ENCODE measurements at regions not wholly inside any gene's neighbourhood (a gene's known extent, or its start where the extent isn't known, plus 50 kb on each side); places are given as distances from the start of the nearest gene placed in this dataset.

DNA sequence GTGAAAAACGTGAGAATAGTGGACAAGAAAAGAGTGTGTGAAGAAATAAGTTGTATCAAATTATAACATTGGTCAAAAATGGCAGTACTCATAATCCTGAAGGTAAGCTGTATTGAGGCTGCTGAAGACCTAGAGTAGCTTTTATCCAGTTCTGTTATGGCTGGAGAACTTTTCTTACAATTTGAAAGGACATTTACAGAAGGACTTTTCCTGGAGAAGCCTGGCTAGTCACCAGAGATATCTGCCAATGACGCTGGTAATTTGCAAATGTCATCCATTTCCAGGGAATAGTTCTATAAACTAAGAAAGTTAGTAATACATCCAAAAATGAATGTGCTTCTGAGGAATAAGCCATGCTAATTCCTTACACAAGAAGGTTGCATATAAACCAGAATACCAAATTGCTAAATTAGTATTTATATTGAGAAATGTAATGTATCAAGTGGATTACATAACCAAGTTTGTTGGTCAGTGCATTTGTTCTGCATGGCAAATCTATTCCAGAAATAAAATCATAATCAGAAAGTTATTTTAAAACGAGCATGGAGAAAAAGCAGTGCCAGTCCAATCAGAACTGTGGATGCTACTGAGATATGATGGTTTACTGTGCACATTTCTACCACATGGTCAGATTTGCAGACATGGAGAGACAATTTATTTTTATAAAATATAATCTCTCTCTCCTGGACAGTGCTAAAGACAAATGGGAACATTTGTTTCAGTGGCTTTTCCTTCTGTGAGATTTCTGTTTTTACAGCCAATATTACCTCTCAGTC is 743.7 kb upstream of the HS3ST1 start:
- Histone ChIP-seq H3K9me3 (replicated peaks; ENCODE audit: control insufficient read depth, insufficient read depth, low read depth, low read length) (no peaks in the 10 kb centered on the region), H4K20me1 (replicated peaks; ENCODE audit: control insufficient read depth, insufficient read depth, low read length) (no peaks in the 10 kb centered on the region), H3K36me3 (ENCODE audit: control insufficient read depth, insufficient read depth, low read length) (no peaks in the 10 kb centered on the region), H2AFZ (ENCODE audit: low read depth, low read length) (no peak overlapping the region), H3K9ac (ENCODE audit: insufficient read depth in 1 of 2, low read depth in 2 of 2, low read length in 2 of 2) (no peak overlapping the region), H3K27ac (ENCODE audit: extremely low read depth, low read depth, low read length) (no peak overlapping the region), H3K79me2 (ENCODE audit: control insufficient read depth, insufficient read depth, low read length) (no peaks in the 10 kb centered on the region), H3K4me3 (no peak overlapping the region), H3K27me3 (ENCODE audit: control insufficient read depth in 2 of 2, insufficient read depth in 2 of 2, low read length in 2 of 2) (no peaks in the 10 kb centered on the region), H3K4me1 (replicated peaks in 1 of 2; ENCODE audit: control insufficient read depth in 2 of 2, insufficient read depth in 2 of 2, low read length in 2 of 2) (no peaks in the 10 kb centered on the region), H3K9me1 (ENCODE audit: control insufficient read depth, insufficient read depth, low read length) (no peaks in the 10 kb centered on the region), H3K4me2 (ENCODE audit: insufficient read depth, low read length) (no peak overlapping the region)
- no peak for TF ChIP-seq ZNF146 (CRISPR knock-in tag; IDR thresholded peaks at IDR 0.05; ENCODE audit: unreplicated experiment)
- no peak for TF ChIP-seq BACH1 (tag; IDR thresholded peaks at IDR 0.05)
- no peak for TF ChIP-seq ZNF561 (CRISPR knock-in tag; conservative IDR thresholded peaks at IDR 0.05)
- TF ChIP-seq SMAD2 (IDR thresholded peaks at IDR 0.05; ENCODE audit: low read depth, low read length), result no peak
- no peak for TF ChIP-seq POLR2G (IDR thresholded peaks at IDR 0.05; ENCODE audit: low read depth, low read length)
- no peak for TF ChIP-seq TEAD1 (CRISPR knock-in tag; IDR thresholded peaks at IDR 0.05)
- no peak for TF ChIP-seq LCOR (CRISPR knock-in tag; IDR thresholded peaks at IDR 0.05)
- TF ChIP-seq NFRKB (IDR thresholded peaks at IDR 0.05; ENCODE audit: low read depth), result no peak
- no peak for TF ChIP-seq ZNF449 (CRISPR knock-in tag; IDR thresholded peaks at IDR 0.05)
- TF ChIP-seq, protein P1, sequence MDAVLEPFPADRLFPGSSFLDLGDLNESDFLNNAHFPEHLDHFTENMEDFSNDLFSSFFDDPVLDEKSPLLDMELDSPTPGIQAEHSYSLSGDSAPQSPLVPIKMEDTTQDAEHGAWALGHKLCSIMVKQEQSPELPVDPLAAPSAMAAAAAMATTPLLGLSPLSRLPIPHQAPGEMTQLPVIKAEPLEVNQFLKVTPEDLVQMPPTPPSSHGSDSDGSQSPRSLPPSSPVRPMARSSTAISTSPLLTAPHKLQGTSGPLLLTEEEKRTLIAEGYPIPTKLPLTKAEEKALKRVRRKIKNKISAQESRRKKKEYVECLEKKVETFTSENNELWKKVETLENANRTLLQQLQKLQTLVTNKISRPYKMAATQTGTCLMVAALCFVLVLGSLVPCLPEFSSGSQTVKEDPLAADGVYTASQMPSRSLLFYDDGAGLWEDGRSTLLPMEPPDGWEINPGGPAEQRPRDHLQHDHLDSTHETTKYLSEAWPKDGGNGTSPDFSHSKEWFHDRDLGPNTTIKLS (IDR thresholded peaks at IDR 0.05; ENCODE audit: borderline replicate concordance, low read depth), result no peak
- no peak for TF ChIP-seq TARDBP (IDR thresholded peaks at IDR 0.05)
- TF ChIP-seq, protein P2, sequence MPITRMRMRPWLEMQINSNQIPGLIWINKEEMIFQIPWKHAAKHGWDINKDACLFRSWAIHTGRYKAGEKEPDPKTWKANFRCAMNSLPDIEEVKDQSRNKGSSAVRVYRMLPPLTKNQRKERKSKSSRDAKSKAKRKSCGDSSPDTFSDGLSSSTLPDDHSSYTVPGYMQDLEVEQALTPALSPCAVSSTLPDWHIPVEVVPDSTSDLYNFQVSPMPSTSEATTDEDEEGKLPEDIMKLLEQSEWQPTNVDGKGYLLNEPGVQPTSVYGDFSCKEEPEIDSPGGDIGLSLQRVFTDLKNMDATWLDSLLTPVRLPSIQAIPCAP (CRISPR knock-in tag; IDR thresholded peaks at IDR 0.05; ENCODE audit: borderline replicate concordance), result no peak
- TF ChIP-seq, protein P3, sequence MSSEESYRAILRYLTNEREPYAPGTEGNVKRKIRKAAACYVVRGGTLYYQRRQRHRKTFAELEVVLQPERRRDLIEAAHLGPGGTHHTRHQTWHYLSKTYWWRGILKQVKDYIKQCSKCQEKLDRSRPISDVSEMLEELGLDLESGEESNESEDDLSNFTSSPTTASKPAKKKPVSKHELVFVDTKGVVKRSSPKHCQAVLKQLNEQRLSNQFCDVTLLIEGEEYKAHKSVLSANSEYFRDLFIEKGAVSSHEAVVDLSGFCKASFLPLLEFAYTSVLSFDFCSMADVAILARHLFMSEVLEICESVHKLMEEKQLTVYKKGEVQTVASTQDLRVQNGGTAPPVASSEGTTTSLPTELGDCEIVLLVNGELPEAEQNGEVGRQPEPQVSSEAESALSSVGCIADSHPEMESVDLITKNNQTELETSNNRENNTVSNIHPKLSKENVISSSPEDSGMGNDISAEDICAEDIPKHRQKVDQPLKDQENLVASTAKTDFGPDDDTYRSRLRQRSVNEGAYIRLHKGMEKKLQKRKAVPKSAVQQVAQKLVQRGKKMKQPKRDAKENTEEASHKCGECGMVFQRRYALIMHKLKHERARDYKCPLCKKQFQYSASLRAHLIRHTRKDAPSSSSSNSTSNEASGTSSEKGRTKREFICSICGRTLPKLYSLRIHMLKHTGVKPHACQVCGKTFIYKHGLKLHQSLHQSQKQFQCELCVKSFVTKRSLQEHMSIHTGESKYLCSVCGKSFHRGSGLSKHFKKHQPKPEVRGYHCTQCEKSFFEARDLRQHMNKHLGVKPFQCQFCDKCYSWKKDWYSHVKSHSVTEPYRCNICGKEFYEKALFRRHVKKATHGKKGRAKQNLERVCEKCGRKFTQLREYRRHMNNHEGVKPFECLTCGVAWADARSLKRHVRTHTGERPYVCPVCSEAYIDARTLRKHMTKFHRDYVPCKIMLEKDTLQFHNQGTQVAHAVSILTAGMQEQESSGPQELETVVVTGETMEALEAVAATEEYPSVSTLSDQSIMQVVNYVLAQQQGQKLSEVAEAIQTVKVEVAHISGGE (CRISPR knock-in tag; IDR thresholded peaks at IDR 0.05), result no peak
- no peak for TF ChIP-seq BCL6 (CRISPR knock-in tag; IDR thresholded peaks at IDR 0.05)
- TF ChIP-seq ZNF175 (CRISPR knock-in tag; IDR thresholded peaks at IDR 0.05; ENCODE audit: low read depth), result no peak
- CTCF ChIA-PET (ENCODE audit: low intra/inter-chr PET ratio), result no interaction called here
- no peak for ATAC-seq
- POLR2A ChIA-PET, result no interaction called here
- 2% methylated on average over 3 of the region's 3 CpGs for WGBS (ENCODE audit: insufficient coverage, low coverage, missing lambda C conversion rate)
- DNase-seq (ENCODE audit: extremely low read depth in 1 of 4, low spot score in 3 of 4), result no peak
- BruUV-seq (replicated peaks), result no TSS peak
- in situ Hi-C loops (cut with MboI) (no loop called here), intact Hi-C loops (cut with micrococcal nuclease) (no loop called here)
- no peak for FAIRE-seq

All from K562 (cell line).